ENCODE measurements at regions not wholly inside any gene's neighbourhood (a gene's known extent, or its start where the extent isn't known, plus 50 kb on each side); places are given as distances from the start of the nearest gene placed in this dataset.

DNA sequence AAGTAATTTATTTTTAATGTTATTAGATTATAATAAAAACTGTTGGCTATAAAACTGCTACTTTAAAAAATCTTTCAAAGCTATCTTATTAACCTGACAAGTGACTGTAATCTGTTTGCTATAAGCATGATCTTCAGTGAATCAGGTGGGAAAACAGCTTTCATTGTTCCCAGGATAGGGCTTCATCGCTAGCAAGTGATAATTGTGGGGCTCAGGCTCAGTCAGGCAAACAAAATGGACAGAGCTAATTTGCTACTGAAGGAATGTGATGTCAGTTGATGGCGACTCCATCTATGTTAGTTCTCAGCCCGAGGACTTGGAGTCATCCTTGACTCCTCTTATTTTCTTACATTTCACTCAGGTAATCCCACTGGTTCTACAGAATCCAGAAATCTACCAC is 125.0 kb downstream of the RASSF10 start:
- POLR2A ChIA-PET: no interaction called here

DNA sequence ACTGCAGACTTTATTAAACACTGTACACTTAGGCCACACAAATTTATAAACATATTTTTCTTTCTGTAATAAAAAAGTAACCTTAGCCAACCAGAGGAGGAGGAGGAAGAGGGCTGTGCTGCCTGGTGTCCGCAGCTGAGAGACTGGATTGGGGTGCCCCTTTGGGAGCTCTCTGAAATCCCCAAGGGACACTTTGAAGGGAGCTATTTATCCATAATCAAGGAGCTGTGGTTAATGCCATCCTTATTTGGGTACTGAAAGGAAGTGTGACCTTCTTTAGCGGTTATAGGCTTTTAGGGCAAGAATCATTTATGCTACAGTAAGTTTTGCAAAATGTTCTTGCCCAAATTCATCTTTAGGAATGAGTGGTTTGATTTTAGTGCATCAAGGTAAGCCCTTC is 125.8 kb downstream of the RASSF10 start:
- POLR2A ChIA-PET: no interaction called here
- H3K27me3 Mint-ChIP-seq (ENCODE audit: low read depth): no peaks in the 10 kb centered on the region; the same call in 1 of the 2 replicates
- DNase-seq (ENCODE audit: low spot score) (no peak), ATAC-seq (no peak)
- H3K27ac Mint-ChIP-seq: no peak overlapping the region
- TF ChIP-seq E2F4 (CRISPR knock-in tag; IDR thresholded peaks at IDR 0.05; ENCODE audit: borderline replicate concordance, low read depth): no peak
- no peak overlapping the region for H3K4me3 Mint-ChIP-seq
- H3K36me3 Mint-ChIP-seq: no peaks in the 10 kb centered on the region
- CTCF ChIA-PET: interaction anchor here (1.1 to 4.7 kb wide), 4 partner anchors 70 to 804 kb away, joined by 3 to 24 read pairs (median 7); no protein-coding TSS in a partner anchor
- peaks cover 9% of the 10 kb centered on the region; the same call in 1 of the 2 replicates for H3K9me3 Mint-ChIP-seq
- peaks cover 22% of the 10 kb centered on the region for H3K4me1 Mint-ChIP-seq

More for the DNA sequence above, 125.0 kb downstream of the RASSF10 start:
- CTCF ChIA-PET: interaction anchor here (1.0 to 4.7 kb wide), 5 partner anchors 11 to 803 kb away, joined by 3 to 24 read pairs (median 6); no protein-coding TSS in a partner anchor
- DNase-seq (ENCODE audit: low spot score): no peak
- H3K27me3 Mint-ChIP-seq (ENCODE audit: low read depth): no peaks in the 10 kb centered on the region
- H3K9me3 Mint-ChIP-seq: peaks cover 5% of the 10 kb centered on the region; the same call in 1 of the 2 replicates
- TF ChIP-seq IRF2 (CRISPR knock-in tag; IDR thresholded peaks at IDR 0.05; ENCODE audit: borderline replicate concordance, low read depth) (no peak), ZNF396 (CRISPR knock-in tag; IDR thresholded peaks at IDR 0.05; ENCODE audit: borderline replicate concordance) (no peak), SOX15 (CRISPR knock-in tag; IDR thresholded peaks at IDR 0.05) (no peak), ZSCAN18 (CRISPR knock-in tag; IDR thresholded peaks at IDR 0.05) (no peak), PRRX2 (CRISPR knock-in tag; IDR thresholded peaks at IDR 0.05) (no peak), ZMAT4 (CRISPR knock-in tag; IDR thresholded peaks at IDR 0.05) (no peak), HMGA2 (CRISPR knock-in tag; IDR thresholded peaks at IDR 0.05) (no peak), FOXJ3 (CRISPR knock-in tag; IDR thresholded peaks at IDR 0.05; ENCODE audit: borderline replicate concordance) (no peak), GTF2I (CRISPR knock-in tag; conservative IDR thresholded peaks at IDR 0.05) (no peak), ESRRA (CRISPR knock-in tag; IDR thresholded peaks at IDR 0.05; ENCODE audit: borderline replicate concordance) (no peak), NFYB (CRISPR knock-in tag; conservative IDR thresholded peaks at IDR 0.05; ENCODE audit: low read depth) (no peak)
- TF ChIP-seq, protein P1, sequence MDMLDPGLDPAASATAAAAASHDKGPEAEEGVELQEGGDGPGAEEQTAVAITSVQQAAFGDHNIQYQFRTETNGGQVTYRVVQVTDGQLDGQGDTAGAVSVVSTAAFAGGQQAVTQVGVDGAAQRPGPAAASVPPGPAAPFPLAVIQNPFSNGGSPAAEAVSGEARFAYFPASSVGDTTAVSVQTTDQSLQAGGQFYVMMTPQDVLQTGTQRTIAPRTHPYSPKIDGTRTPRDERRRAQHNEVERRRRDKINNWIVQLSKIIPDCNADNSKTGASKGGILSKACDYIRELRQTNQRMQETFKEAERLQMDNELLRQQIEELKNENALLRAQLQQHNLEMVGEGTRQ (CRISPR knock-in tag; IDR thresholded peaks at IDR 0.05): no peak
- TF ChIP-seq, protein P2, sequence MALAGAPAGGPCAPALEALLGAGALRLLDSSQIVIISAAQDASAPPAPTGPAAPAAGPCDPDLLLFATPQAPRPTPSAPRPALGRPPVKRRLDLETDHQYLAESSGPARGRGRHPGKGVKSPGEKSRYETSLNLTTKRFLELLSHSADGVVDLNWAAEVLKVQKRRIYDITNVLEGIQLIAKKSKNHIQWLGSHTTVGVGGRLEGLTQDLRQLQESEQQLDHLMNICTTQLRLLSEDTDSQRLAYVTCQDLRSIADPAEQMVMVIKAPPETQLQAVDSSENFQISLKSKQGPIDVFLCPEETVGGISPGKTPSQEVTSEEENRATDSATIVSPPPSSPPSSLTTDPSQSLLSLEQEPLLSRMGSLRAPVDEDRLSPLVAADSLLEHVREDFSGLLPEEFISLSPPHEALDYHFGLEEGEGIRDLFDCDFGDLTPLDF (CRISPR knock-in tag; IDR thresholded peaks at IDR 0.05): no peak
- TF ChIP-seq, protein P3, sequence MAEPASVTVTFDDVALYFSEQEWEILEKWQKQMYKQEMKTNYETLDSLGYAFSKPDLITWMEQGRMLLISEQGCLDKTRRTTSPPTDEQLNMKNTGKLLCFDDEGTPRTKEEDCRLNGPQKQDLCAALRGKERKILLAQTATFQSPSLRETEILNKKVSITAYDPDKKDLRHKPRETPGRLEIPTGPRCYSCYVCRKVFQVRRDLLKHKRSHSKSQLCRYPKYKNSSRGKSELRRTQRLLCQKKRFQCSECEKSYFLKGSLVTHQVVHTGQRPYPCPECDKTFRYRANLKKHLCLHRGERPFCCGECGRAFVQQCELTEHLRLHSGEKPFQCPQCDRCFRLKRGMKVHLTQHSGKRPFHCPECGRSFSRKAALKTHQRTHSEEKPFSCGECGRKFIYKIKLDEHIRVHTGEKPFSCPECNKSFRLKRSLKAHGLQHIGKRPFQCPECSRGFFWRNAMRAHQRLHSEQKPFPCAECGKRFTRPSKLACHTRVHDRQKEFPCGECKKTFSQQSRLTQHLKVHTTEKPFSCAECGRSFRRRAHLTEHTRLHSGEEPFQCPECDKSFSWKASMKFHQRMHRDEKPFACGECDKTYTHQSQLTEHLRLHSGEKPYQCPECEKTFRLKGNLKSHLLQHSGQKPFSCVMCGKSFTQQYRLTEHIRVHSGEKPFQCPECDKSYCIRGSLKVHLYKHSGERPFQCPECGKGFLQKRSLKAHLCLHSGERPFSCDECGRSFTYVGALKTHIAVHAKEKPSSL (CRISPR knock-in tag; conservative IDR thresholded peaks at IDR 0.05): no peak
- H3K27ac Mint-ChIP-seq: no peak overlapping the region
- H3K4me1 Mint-ChIP-seq: peaks cover 22% of the 10 kb centered on the region
- ATAC-seq: no peak
- no peaks in the 10 kb centered on the region for H3K36me3 Mint-ChIP-seq
- H3K4me3 Mint-ChIP-seq: no peak overlapping the region
